GM13976 (cell line): ENCODE measurements at regions not wholly inside any gene's neighbourhood (a gene's known extent, or its start where the extent isn't known, plus 50 kb on each side); places are given as distances from the start of the nearest gene placed in this dataset.
"Not testable (repeated sequence)": the region's sequence is repeated elsewhere in the genome, so short reads cannot be mapped to it uniquely, and the experiment has no call there.

Experiments used
- DNase-seq: peaks from one replicate; pipeline ENCODE4 v3.0.0; 2012; ENCODE audit warnings: low spot score
- CTCF ChIP-seq: IDR thresholded peaks from 2 replicates; pipeline ENCODE4 v1.5.1; 2012; ENCODE audit warnings: borderline replicate concordance, mild to moderate bottlenecking; ENCODE audit not compliant: insufficient read depth; ENCODE audit errors: extremely low read depth, missing control alignments, control extremely low read depth
- in situ Hi-C: fragments of 300-500 bp; cut with MboI; formaldehyde crosslinking; loops from one replicate; pipeline ENCODE4 v1.12.0; 2022; ENCODE audit warnings: low sequenced_read_pairs, mixed read lengths, inconsistent platforms; ENCODE audit not compliant: unreplicated experiment

GRCh38 chr21:15620892-15621291 lies 108.9 kb upstream of the USP25 start:
- no peak for TF ChIP-seq CTCF
- DNase-seq = no peak
- in situ Hi-C loops = no loop called here

- TF ChIP-seq CTCF = no peak
- in situ Hi-C loops = no loop called here
- DNase-seq = no peak
Measured at GRCh38 chr21:15624646-15625045, 105.1 kb upstream of the USP25 start.

- DNase-seq = no peak
- TF ChIP-seq CTCF = no peak
- in situ Hi-C loops = no loop called here
Measured at GRCh38 chr21:15625363-15625762, 104.4 kb upstream of the USP25 start.

GRCh38 chr21:15626031-15626430 lies 103.8 kb upstream of the USP25 start:
- in situ Hi-C loops = no loop called here
- TF ChIP-seq CTCF = no peak
- DNase-seq = no peak

- in situ Hi-C loops = no loop called here
- DNase-seq = no peak
- TF ChIP-seq CTCF = no peak
Measured at GRCh38 chr21:15627011-15627410, 102.8 kb upstream of the USP25 start.

GRCh38 chr21:15627823-15628222 lies 102.0 kb upstream of the USP25 start:
- no peak for DNase-seq
- in situ Hi-C loops = no loop called here
- TF ChIP-seq CTCF = no peak

GRCh38 chr21:15631342-15631741 lies 98.4 kb upstream of the USP25 start:
- in situ Hi-C loops = no loop called here
- DNase-seq = no peak

GRCh38 chr21:15634541-15634940 lies 95.2 kb upstream of the USP25 start:
- DNase-seq, in situ Hi-C loops: not testable (repeated sequence)

More at GRCh38 chr21:15631342-15631741, 98.4 kb upstream of the USP25 start:
- no peak for TF ChIP-seq CTCF
